ENCODE measurements at regions not wholly inside any gene's neighbourhood (a gene's known extent, or its start where the extent isn't known, plus 50 kb on each side); places are given as distances from the start of the nearest gene placed in this dataset.

DNA sequence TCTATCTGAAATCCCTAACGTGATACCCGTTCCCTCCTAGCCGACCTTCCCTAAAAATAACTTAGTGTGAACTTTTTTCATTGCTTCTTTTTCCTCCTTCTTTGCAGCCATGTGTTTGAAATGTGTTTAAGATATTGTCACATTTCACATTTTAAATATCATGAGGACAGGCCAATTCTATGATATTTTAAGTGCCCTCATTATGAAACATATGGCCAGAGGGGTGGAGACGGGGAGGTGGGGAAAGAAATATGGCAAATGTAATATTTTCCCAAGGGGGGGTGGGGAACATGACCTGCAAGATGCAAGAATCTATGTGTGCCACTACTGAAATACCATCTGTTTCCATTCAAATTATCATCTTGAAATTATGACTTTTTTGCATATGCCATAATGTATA lies 1039.2 kb downstream of the AGBL1 start:
- TF ChIP-seq BHLHE40 (IDR thresholded peaks at IDR 0.05; ENCODE audit: borderline replicate concordance) = no peak
- TF ChIP-seq CTBP1 (IDR thresholded peaks at IDR 0.05; ENCODE audit: borderline replicate concordance) = no peak
- no peak for TF ChIP-seq SP1 (IDR thresholded peaks at IDR 0.05)
- TF ChIP-seq FOXM1 (IDR thresholded peaks at IDR 0.05; ENCODE audit: borderline replicate concordance) = no peak
- TF ChIP-seq SUZ12 (IDR thresholded peaks at IDR 0.05) = no peak
- no peak for TF ChIP-seq FOXK2 (IDR thresholded peaks at IDR 0.05)
- no peak for TF ChIP-seq LEF1 (IDR thresholded peaks at IDR 0.05; ENCODE audit: borderline replicate concordance)
- TF ChIP-seq, protein P1, sequence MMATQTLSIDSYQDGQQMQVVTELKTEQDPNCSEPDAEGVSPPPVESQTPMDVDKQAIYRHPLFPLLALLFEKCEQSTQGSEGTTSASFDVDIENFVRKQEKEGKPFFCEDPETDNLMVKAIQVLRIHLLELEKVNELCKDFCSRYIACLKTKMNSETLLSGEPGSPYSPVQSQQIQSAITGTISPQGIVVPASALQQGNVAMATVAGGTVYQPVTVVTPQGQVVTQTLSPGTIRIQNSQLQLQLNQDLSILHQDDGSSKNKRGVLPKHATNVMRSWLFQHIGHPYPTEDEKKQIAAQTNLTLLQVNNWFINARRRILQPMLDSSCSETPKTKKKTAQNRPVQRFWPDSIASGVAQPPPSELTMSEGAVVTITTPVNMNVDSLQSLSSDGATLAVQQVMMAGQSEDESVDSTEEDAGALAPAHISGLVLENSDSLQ (IDR thresholded peaks at IDR 0.05) = no peak
- no peak for TF ChIP-seq NFRKB (IDR thresholded peaks at IDR 0.05)
- TF ChIP-seq ARNT (IDR thresholded peaks at IDR 0.05) = no peak
- TF ChIP-seq TARDBP (IDR thresholded peaks at IDR 0.05) = no peak
- TF ChIP-seq FOXA1 (IDR thresholded peaks at IDR 0.05) = no peak
- no peak for TF ChIP-seq ZNF384 (IDR thresholded peaks at IDR 0.05)
- no peak for TF ChIP-seq HDGF (IDR thresholded peaks at IDR 0.05; ENCODE audit: borderline replicate concordance)
